Right atrium auricular region (tissue), 2 donors: ENCODE measurements at regions not wholly inside any gene's neighbourhood (a gene's known extent, or its start where the extent isn't known, plus 50 kb on each side); places are given as distances from the start of the nearest gene placed in this dataset.

Source experiments
- DNase-seq: peaks from one replicate; pipeline ENCODE4 v3.0.0-alpha.2; 2019; ENCODE audit warnings: low spot score
- H3K27ac ChIP-seq, 2 donors: fragments of 200-600 bp; sonication (generic); 1 replicate in 1 of 2; 2 replicates in 1 of 2; pipeline ENCODE4 v1.5.1; 2016 to 2019
- H3K27me3 ChIP-seq, 2 donors: fragments of 200-600 bp; sonication (generic); one replicate each; pipeline versions ENCODE4 v1.5.1 to v1.6.0; 2017 to 2019
- H3K36me3 ChIP-seq: fragments of 200-600 bp; sonication (generic); one replicate; pipeline ENCODE4 v1.5.1; 2016
- H3K4me1 ChIP-seq, 2 donors: fragments of 200-600 bp; sonication (generic); one replicate each; pipeline versions ENCODE4 v1.5.1 to v1.6.0; 2017 to 2019
- H3K4me3 ChIP-seq, 2 donors: fragments of 200-600 bp; sonication (generic); 1 replicate in 1 of 2; 2 replicates in 1 of 2; pipeline ENCODE4 v1.5.1; 2017 to 2019; ENCODE audit warnings: mild to moderate bottlenecking in 1 of 2, moderate library complexity in 1 of 2
- H3K9me3 ChIP-seq, 2 donors: fragments of 200-600 bp; sonication (generic); one replicate each; pipeline ENCODE4 v1.5.1; 2019
- CTCF ChIP-seq, 2 donors: fragments of 200-600 bp; sonication (generic); IDR thresholded peaks; one replicate each; pipeline ENCODE4 v1.5.1; 2019; ENCODE audit warnings: antibody characterized with exemption in 2 of 2

GRCh38 chr5:35356725-35357124 lies 126.4 kb upstream of the PRLR start:
- H3K4me3 ChIP-seq: no peak overlapping the region
- no peaks in the 10 kb centered on the region for H3K27me3 ChIP-seq
- peaks cover 0 to 8% of the 10 kb centered on the region in 2 donors for H3K9me3 ChIP-seq
- H3K4me1 ChIP-seq: no peaks in the 10 kb centered on the region
- H3K27ac ChIP-seq: no peak overlapping the region
- no peak for TF ChIP-seq CTCF (IDR thresholded peaks at IDR 0.05)
- no peak for DNase-seq
- no peaks in the 10 kb centered on the region for H3K36me3 ChIP-seq

GRCh38 chr5:35354751-35355150 lies 124.5 kb upstream of the PRLR start:
- H3K4me3 ChIP-seq: no peak overlapping the region
- no peak overlapping the region for H3K27ac ChIP-seq
- DNase-seq: no peak

DNA sequence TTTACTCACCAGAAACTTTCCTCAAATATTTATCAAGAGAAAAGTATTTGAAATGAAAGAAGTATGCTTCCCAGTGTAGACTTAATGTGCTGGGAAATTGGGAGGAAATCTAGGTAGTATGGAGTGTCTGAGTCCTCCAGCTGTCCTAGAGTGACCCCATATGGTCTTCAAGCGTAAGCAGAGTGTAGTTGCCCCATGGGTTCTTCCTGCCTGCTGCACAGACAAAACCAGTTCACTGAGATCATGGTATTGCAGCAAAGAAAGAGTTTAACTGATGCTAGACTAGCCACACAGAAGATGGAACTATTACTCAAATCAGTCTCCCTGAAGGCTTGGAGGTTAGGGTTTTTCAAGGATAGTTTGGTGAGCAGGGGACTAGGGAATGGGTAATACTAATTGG lies 114.9 kb upstream of the PRLR start:
- Histone ChIP-seq H3K9me3 (peaks cover 0 to 9% of the 10 kb centered on the region in 2 donors), H3K4me1 (no peaks in the 10 kb centered on the region)
- no peak for TF ChIP-seq CTCF (IDR thresholded peaks at IDR 0.05)

More at GRCh38 chr5:35354751-35355150, 124.5 kb upstream of the PRLR start:
- Histone ChIP-seq H3K4me1 (no peaks in the 10 kb centered on the region), H3K9me3 (peaks cover 0 to 19% of the 10 kb centered on the region in 2 donors), H3K27me3 (no peaks in the 10 kb centered on the region), H3K36me3 (no peaks in the 10 kb centered on the region)
- TF ChIP-seq CTCF (IDR thresholded peaks at IDR 0.05): no peak

DNA sequence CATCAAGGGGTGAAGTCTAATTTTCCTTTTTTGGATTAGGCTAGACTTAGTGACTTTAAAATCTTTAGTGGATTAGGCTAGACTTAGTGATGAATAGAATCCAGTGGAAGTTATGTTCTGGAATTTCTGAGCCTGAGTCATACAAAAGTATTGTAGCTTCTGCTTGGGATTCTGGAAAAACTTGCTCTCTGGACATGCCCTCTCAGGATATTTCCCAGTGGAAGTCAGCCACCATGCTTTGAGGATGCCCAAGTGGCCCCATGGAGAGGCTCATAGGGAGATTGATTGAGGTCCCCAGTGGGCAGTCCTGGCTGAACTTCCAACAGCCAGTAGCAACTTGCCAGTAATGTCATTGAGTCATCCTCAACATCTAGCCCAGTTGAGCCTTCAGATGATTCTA lies 112.4 kb upstream of the PRLR start:
- TF ChIP-seq CTCF (IDR thresholded peaks at IDR 0.05): no peak
- Histone ChIP-seq H3K27me3 (no peaks in the 10 kb centered on the region), H3K4me1 (no peaks in the 10 kb centered on the region), H3K36me3 (no peaks in the 10 kb centered on the region), H3K27ac (no peak overlapping the region), H3K9me3 (peaks cover 0 to 22% of the 10 kb centered on the region in 2 donors), H3K4me3 (no peak overlapping the region)
- no peak for DNase-seq

More for the DNA sequence above, 114.9 kb upstream of the PRLR start:
- Histone ChIP-seq H3K4me3 (no peak overlapping the region), H3K36me3 (no peaks in the 10 kb centered on the region), H3K27me3 (no peaks in the 10 kb centered on the region), H3K27ac (no peak overlapping the region)
- no peak for DNase-seq

DNA sequence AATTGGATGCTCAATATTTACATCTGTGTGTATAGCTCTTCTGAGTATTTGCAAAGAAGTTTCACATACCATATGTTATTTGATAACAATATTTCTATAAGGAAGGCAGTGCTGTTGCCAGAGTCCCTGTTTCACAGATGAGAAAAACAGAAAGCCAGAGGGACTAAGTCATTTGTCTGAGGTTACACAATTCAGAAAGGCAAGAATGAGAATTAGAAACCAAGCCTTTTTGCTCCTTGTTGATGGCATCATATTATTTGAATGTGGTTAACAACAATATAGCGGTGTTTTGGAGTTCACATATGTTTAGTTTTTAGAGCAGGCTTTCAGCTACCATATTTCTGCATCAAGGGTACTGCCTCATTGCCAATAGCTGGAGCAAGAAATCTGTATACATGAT lies 110.9 kb upstream of the PRLR start:
- H3K9me3 ChIP-seq: peaks cover 0 to 18% of the 10 kb centered on the region in 2 donors
- H3K27me3 ChIP-seq: no peaks in the 10 kb centered on the region
- no peaks in the 10 kb centered on the region for H3K4me1 ChIP-seq
- TF ChIP-seq CTCF (IDR thresholded peaks at IDR 0.05): no peak
- H3K4me3 ChIP-seq: no peak overlapping the region
- H3K27ac ChIP-seq: no peak overlapping the region
- no peak for DNase-seq
- no peaks in the 10 kb centered on the region for H3K36me3 ChIP-seq

DNA sequence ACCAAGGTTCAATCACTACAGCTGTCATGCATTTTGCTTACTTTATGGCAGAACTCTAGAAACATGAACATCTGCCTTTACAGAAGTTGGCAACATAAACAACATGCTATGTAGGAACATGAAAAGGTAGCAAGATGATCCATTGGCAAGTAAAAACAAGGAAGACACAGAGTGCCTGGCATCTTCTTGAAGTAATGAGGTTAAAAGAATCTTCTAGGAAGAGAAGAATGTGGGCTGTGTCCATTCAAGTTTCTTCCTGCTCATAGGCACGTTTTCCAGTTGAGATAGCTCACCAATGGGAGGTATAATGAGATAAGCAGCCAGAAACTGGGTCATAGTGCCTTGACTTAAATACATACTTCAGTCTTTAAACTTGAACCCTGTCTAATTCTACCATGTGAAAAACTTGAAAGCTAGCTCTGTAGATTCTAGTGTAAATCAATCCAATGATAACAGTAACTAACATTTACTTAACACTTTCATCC lies 109.4 kb upstream of the PRLR start:
- H3K9me3 ChIP-seq: peaks cover 0 to 13% of the 10 kb centered on the region in 2 donors
- no peak for DNase-seq
- H3K27ac ChIP-seq: no peak overlapping the region
- no peak for TF ChIP-seq CTCF (IDR thresholded peaks at IDR 0.05)
- no peaks in the 10 kb centered on the region for H3K4me1 ChIP-seq
- no peaks in the 10 kb centered on the region for H3K36me3 ChIP-seq
- H3K27me3 ChIP-seq: no peaks in the 10 kb centered on the region
- H3K4me3 ChIP-seq: no peak overlapping the region
